ENCODE measurements at regions not wholly inside any gene's neighbourhood (a gene's known extent, or its start where the extent isn't known, plus 50 kb on each side); places are given as distances from the start of the nearest gene placed in this dataset.

DNA sequence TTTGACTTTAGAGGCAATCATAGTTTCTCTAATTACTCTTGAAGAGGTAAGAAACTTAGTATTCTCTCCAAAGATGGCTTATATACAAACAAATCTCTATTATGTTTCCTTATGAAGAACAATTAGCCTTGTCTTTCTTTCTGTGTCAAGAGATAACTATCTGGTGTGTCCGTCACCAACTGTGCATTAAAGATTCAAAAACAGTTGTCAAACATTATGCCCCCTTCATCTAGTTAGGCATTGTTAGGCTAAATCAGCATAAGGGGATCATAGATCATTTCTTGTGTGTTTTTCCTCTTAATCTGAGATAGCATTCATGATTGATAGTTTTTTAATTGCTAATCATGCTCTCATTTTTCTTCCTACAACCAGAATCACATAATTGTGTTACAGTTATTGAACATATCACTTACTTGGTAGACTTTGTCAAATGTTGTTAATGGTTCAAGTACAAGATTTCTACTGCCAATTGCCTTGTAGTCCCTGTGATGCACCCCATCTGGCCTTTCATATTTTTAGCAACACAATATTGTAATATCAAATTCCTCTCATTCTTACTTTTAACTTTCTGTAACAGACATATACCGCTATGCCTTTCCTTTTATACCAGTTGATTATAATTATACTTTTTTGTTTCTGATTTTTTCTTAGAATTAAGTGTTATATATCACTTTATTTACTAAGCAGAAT lies 612.7 kb downstream of the SLITRK6 start:
- TF ChIP-seq CTCF (IDR thresholded peaks at IDR 0.05), result no peak
- TF ChIP-seq EP300 (IDR thresholded peaks at IDR 0.05), result no peak

Measured in tibial nerve (tissue), 4 donors.